A549 (cell line): ENCODE measurements at regions not wholly inside any gene's neighbourhood (a gene's known extent, or its start where the extent isn't known, plus 50 kb on each side); places are given as distances from the start of the nearest gene placed in this dataset.

ENCODE experiments used
- ATAC-seq, 2 experiments: fragments of 200-7000 bp in 1 of 2; fragments of >200 bp in 1 of 2; cut with Nextera tagmentation in 1 of 2; cut with Tn5 transposase in 1 of 2; 3 replicates each; pipeline versions ENCODE4 v1.8.0 to v1.9.1; 2018 to 2020; ENCODE audit warnings: mild to moderate bottlenecking in 1 of 2, moderate library complexity in 1 of 2
- CTCF ChIA-PET: fragments of 300-600 bp; sonication (Branson Sonifier 250); formaldehyde crosslinking; extraction: SDS; loops from one replicate; lab custom pipeline; 2021; ENCODE audit warnings: antibody characterized with exemption, inconsistent platforms; lab: Yijun Ruan, JAX
- POLR2A ChIA-PET: fragments of 350-600 bp; formaldehyde crosslinking; extraction: SDS; loops from one replicate; lab custom pipeline; 2021; ENCODE audit warnings: antibody characterized with exemption, inconsistent platforms; lab: Yijun Ruan, JAX
- DNase-seq, 2 experiments: peaks; one replicate each; pipeline versions ENCODE4 v3.0.0 to v3.0.0-alpha.2; 2011 to 2016; ENCODE audit warnings: low read depth in 1 of 2, low spot score in 1 of 2
- FAIRE-seq: peaks from 2 replicates; lab custom pipeline; 2011; peaks lifted over from hg19 to GRCh38; lab: Jason Lieb, UNC
- H3K27ac ChIP-seq, 2 experiments: fragments of >200 bp; sonication (Bioruptor Twin); formaldehyde crosslinking; 3 replicates each; pipeline ENCODE4 v1.5.1; 2016 to 2017
- H3K4me1 ChIP-seq: fragments of >200 bp; sonication (Bioruptor Twin); formaldehyde crosslinking; 3 replicates; pipeline ENCODE4 v1.6.1; 2016
- H3K4me2 ChIP-seq: fragments of >200 bp; sonication (Bioruptor Twin); formaldehyde crosslinking; 3 replicates; pipeline ENCODE4 v1.6.1; 2016
- H3K4me3 ChIP-seq: fragments of >200 bp; sonication (Bioruptor Twin); formaldehyde crosslinking; 3 replicates; pipeline ENCODE4 v1.5.1; 2016
- H3K9me3 ChIP-seq: fragments of >200 bp; sonication (Bioruptor Twin); formaldehyde crosslinking; 3 replicates; pipeline ENCODE4 v1.6.1; 2016
- ATOH8 ChIP-seq: fragments of 250-450 bp; sonication (Bioruptor Pico); IDR thresholded peaks from 2 replicates; pipeline ENCODE4 v1.5.0; 2020; ENCODE audit warnings: low read depth, mild to moderate bottlenecking, moderate library complexity
- BHLHE40 ChIP-seq: IDR thresholded peaks from 2 replicates; pipeline ENCODE4 v1.6.1; 2012; ENCODE audit warnings: low read depth, low read length, inconsistent platforms
- CHD2 ChIP-seq: fragments of 150-350 bp; IDR thresholded peaks from 2 replicates; pipeline ENCODE4 v1.6.1; 2014; ENCODE audit warnings: low read length; ENCODE audit not compliant: partially characterized antibody
- E2F6 ChIP-seq: IDR thresholded peaks from 2 replicates; pipeline ENCODE4 v1.6.1; 2012; ENCODE audit warnings: low read depth, borderline replicate concordance
- ELK1 ChIP-seq: fragments of 150-350 bp; IDR thresholded peaks from 2 replicates; pipeline ENCODE4 v1.6.1; 2014; ENCODE audit warnings: low read depth, mild to moderate bottlenecking, low read length
- ESRRA ChIP-seq: fragments of 150-350 bp; IDR thresholded peaks from 2 replicates; pipeline ENCODE4 v1.6.1; 2014; ENCODE audit warnings: mild to moderate bottlenecking, low read length, borderline replicate concordance
- FOSL2 ChIP-seq, 2 experiments: fragments of 450-650 bp in 1 of 2; fragments of >200 bp in 1 of 2; sonication (Bioruptor Twin) in 1 of 2; formaldehyde crosslinking; IDR thresholded peaks; 2 replicates each; pipeline versions ENCODE4 v1.5.0 to v1.6.1; 2016 to 2020; ENCODE audit warnings: mild to moderate bottlenecking in 1 of 2, moderate library complexity in 1 of 2
- GATA3 ChIP-seq: IDR thresholded peaks from 2 replicates; pipeline ENCODE4 v1.6.1; 2012; ENCODE audit warnings: borderline replicate concordance
- HDAC2 ChIP-seq: fragments of 200-600 bp; sonication (generic); IDR thresholded peaks from 2 replicates; pipeline ENCODE4 v1.6.1; 2016
- HES2 ChIP-seq: fragments of >200 bp; sonication (Bioruptor Twin); formaldehyde crosslinking; IDR thresholded peaks from 2 replicates; pipeline ENCODE4 v1.6.1; 2016
- HOXB13 ChIP-seq: fragments of 250-450 bp; sonication (Bioruptor Pico); IDR thresholded peaks from 2 replicates; pipeline ENCODE4 v1.5.0; 2020; ENCODE audit warnings: low read depth, mild to moderate bottlenecking, moderate library complexity
- HOXB5 ChIP-seq: fragments of 250-450 bp; sonication (Bioruptor Pico); IDR thresholded peaks from 2 replicates; pipeline ENCODE4 v1.5.0; 2020; ENCODE audit warnings: mild to moderate bottlenecking, moderate library complexity
- JUN ChIP-seq, 2 experiments: fragments of >200 bp; sonication (Bioruptor Twin); formaldehyde crosslinking; IDR thresholded peaks; 2 replicates in 1 of 2; 3 replicates in 1 of 2; pipeline ENCODE4 v1.6.1; 2016 to 2017
- JUNB ChIP-seq: fragments of >200 bp; sonication (Bioruptor Twin); formaldehyde crosslinking; IDR thresholded peaks from 2 replicates; pipeline ENCODE4 v1.6.1; 2016
- KDM1A ChIP-seq: fragments of 200-600 bp; sonication (generic); IDR thresholded peaks from 2 replicates; pipeline ENCODE4 v1.6.1; 2016; ENCODE audit warnings: low read depth, mild to moderate bottlenecking
- KDM5A ChIP-seq: fragments of 200-600 bp; sonication (generic); IDR thresholded peaks from 2 replicates; pipeline ENCODE4 v1.6.1; 2016; ENCODE audit warnings: antibody characterized with exemption, mild to moderate bottlenecking
- MAZ ChIP-seq: fragments of 150-350 bp; IDR thresholded peaks from 2 replicates; pipeline ENCODE4 v1.6.1; 2014; ENCODE audit warnings: antibody characterized with exemption, low read depth, low read length, borderline replicate concordance
- NR3C1 ChIP-seq: fragments of >200 bp; sonication (Bioruptor Twin); formaldehyde crosslinking; IDR thresholded peaks from 3 replicates; pipeline ENCODE4 v1.6.1; 2017
- PBX3 ChIP-seq: IDR thresholded peaks from 2 replicates; pipeline ENCODE4 v1.6.1; 2012
- PHF8 ChIP-seq: fragments of 200-600 bp; sonication (generic); IDR thresholded peaks from 2 replicates; pipeline ENCODE4 v1.6.1; 2016; ENCODE audit warnings: low read depth, mild to moderate bottlenecking, antibody characterized with exemption, moderate library complexity, borderline replicate concordance
- RAD21 ChIP-seq, 2 experiments: fragments of >200 bp in 1 of 2; sonication (Bioruptor Twin) in 1 of 2; formaldehyde crosslinking in 1 of 2; IDR thresholded peaks in 1 of 2; conservative IDR thresholded peaks in 1 of 2; 2 replicates in 1 of 2; 3 replicates in 1 of 2; pipeline ENCODE4 v1.6.1; 2012 to 2018; ENCODE audit warnings: inconsistent platforms in 1 of 2
- RCOR1 ChIP-seq: fragments of 150-350 bp; IDR thresholded peaks from 2 replicates; pipeline ENCODE4 v1.6.1; 2014; ENCODE audit warnings: antibody characterized with exemption, low read length, low read depth
- ZC3H11A ChIP-seq: fragments of 450-650 bp; IDR thresholded peaks from 2 replicates; pipeline ENCODE4 v1.6.1; 2014; ENCODE audit warnings: antibody characterized with exemption, mild to moderate bottlenecking
- ZFP36 ChIP-seq: fragments of 450-650 bp; IDR thresholded peaks from 2 replicates; pipeline ENCODE4 v1.6.1; 2014; ENCODE audit warnings: borderline replicate concordance; ENCODE audit not compliant: partially characterized antibody
- ZNF302 ChIP-seq: fragments of 250-450 bp; sonication (Bioruptor Pico); IDR thresholded peaks from 2 replicates; pipeline ENCODE4 v1.9.0; 2021; ENCODE audit warnings: inconsistent platforms, mild to moderate bottlenecking, moderate library complexity
- ZSCAN20 ChIP-seq: fragments of 250-450 bp; sonication (Bioruptor Pico); IDR thresholded peaks from 2 replicates; pipeline ENCODE4 v1.8.0; 2022; ENCODE audit warnings: mild to moderate bottlenecking, moderate library complexity
- WGBS: methylation state at CpG from one replicate; pipeline ENCODE4 v1.1.6; 2017; ENCODE audit errors: missing lambda C conversion rate; 5-methylcytosine and 5-hydroxymethylcytosine counted together

- peaks cover 8% of the 10 kb centered on the region; the same call in 1 of the 3 replicates for H3K9me3 ChIP-seq
- H3K4me1 ChIP-seq = no peaks in the 10 kb centered on the region
- no peak overlapping the region for H3K4me3 ChIP-seq
- H3K4me2 ChIP-seq = no peak overlapping the region
- ChIA-PET POLR2A (no interaction called here), CTCF (no interaction called here)
- WGBS = 20% methylated on average over 3 of the region's 3 CpGs
- DNase-seq (no peak), ATAC-seq (no peak), FAIRE-seq (no peak)
- H3K27ac ChIP-seq = no peak overlapping the region
- no peak for TF ChIP-seq FOSL2 (IDR thresholded peaks at IDR 0.05)
- no peak for TF ChIP-seq FOSL2 (CRISPR knock-in tag; IDR thresholded peaks at IDR 0.05)
- TF ChIP-seq KDM5A = no peak
- TF ChIP-seq ESRRA = no peak
- TF ChIP-seq GATA3 = no peak
- no peak for TF ChIP-seq NR3C1
- no peak for TF ChIP-seq PBX3
- no peak for TF ChIP-seq CHD2
- no peak for TF ChIP-seq ATOH8
- no peak for TF ChIP-seq BHLHE40
- no peak for TF ChIP-seq MAZ
- TF ChIP-seq ZC3H11A = no peak
These were observed 91.6 kb upstream of the FOXD3 start for GRCh38 chr1:63230722-63231121.

- Histone ChIP-seq H3K4me1 (no peaks in the 10 kb centered on the region), H3K4me3 (no peak overlapping the region), H3K9me3 (peaks cover 7% of the 10 kb centered on the region; the same call in 1 of the 3 replicates), H3K4me2 (no peak overlapping the region), H3K27ac (no peak overlapping the region)
- FAIRE-seq (no peak), DNase-seq (no peak), ATAC-seq (no peak)
- 58% methylated on average over 1 of the region's 1 CpG for WGBS
- ChIA-PET CTCF (no interaction called here), POLR2A (no interaction called here)
- TF ChIP-seq JUNB (no peak), ATOH8 (no peak), JUN (IDR thresholded peaks at IDR 0.05) (no peak), RAD21 (conservative IDR thresholded peaks at IDR 0.05 in 1 of 2, IDR thresholded peaks at IDR 0.05 in 1 of 2) (no peak), HES2 (no peak), ZFP36 (no peak), HDAC2 (no peak)
These were observed 83.6 kb upstream of the FOXD3 start for GRCh38 chr1:63238721-63239120.

DNA sequence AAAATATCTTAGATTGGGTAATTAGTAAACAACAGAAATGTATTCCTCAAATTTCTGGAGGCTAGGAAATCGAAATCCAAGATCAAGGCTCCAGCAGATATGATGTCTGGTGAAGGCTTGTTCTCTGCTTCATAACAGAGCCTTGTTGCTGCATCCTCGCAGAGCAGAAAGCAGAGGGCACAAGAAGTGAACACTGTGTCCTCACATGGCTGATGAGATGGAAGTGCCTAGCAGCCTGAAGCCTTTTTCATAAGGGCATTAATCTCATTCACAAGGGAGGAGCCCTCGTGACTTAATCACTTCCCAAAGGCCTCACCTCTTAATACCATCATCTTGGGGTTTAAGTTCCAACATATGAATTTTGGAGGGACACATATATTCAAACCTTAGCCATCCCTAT, 77.2 kb upstream of the FOXD3 start:
- H3K4me3 ChIP-seq = no peak overlapping the region
- ChIA-PET POLR2A (no interaction called here), CTCF (no interaction called here)
- WGBS = 15% methylated on average over 3 of the region's 3 CpGs
- no peak overlapping the region for H3K27ac ChIP-seq
- H3K4me2 ChIP-seq = no peak overlapping the region
- no peak for DNase-seq
- no peaks in the 10 kb centered on the region for H3K9me3 ChIP-seq
- ATAC-seq = no peak
- H3K4me1 ChIP-seq = no peaks in the 10 kb centered on the region
- FAIRE-seq = no peak
- TF ChIP-seq RCOR1 (no peak), ELK1 (no peak), GATA3 (no peak), ATOH8 (no peak), HOXB5 (CRISPR knock-in tag) (no peak), ZSCAN20 (CRISPR knock-in tag) (no peak), HOXB13 (CRISPR knock-in tag) (no peak), CHD2 (no peak), E2F6 (no peak), PHF8 (no peak), KDM1A (no peak), ZNF302 (CRISPR knock-in tag) (no peak)
